ENCODE measurements at regions not wholly inside any gene's neighbourhood (a gene's known extent, or its start where the extent isn't known, plus 50 kb on each side); places are given as distances from the start of the nearest gene placed in this dataset.
"Not testable (repeated sequence)": the region's sequence is repeated elsewhere in the genome, so short reads cannot be mapped to it uniquely, and the experiment has no call there.

DNA sequence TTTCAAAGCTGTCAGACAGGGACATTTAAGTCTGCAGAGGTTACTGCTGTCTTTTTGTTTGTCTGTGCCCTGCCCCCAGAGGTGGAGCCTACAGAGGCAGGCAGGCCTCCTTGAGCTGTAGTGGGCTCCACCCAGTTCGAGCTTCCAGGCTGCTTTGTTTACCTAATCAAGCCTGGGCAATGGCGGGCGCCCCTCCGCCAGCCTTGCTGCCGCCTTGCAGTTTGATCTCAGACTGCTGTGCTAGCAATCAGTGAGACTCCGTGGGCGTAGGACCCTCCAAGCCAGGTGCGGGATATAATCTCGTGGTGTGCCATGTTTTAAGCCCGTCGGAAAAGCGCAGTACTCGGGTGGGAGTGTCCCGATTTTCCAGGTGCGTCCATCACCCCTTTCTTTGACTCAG lies 919.2 kb upstream of the ARRDC3 start:
- H3K4me3 ChIP-seq (ENCODE audit: extremely low read depth, insufficient read depth, low read length, poor library complexity, severe bottlenecking); H3K36me3 ChIP-seq (ENCODE audit: control insufficient read depth, insufficient read depth, low read length); H3K4me1 ChIP-seq (ENCODE audit: control insufficient read depth, insufficient read depth, low read length, poor library complexity, severe bottlenecking); H3K9me3 ChIP-seq (ENCODE audit: control insufficient read depth, low read length); H3K27ac ChIP-seq (ENCODE audit: low read depth, low read length, severe bottlenecking): not testable (repeated sequence)
- 85 to 88% methylated on average over 10 to 13 of the region's 15 CpGs for WGBS, 2 experiments (ENCODE audit: insufficient coverage in 2 of 2)

DNA sequence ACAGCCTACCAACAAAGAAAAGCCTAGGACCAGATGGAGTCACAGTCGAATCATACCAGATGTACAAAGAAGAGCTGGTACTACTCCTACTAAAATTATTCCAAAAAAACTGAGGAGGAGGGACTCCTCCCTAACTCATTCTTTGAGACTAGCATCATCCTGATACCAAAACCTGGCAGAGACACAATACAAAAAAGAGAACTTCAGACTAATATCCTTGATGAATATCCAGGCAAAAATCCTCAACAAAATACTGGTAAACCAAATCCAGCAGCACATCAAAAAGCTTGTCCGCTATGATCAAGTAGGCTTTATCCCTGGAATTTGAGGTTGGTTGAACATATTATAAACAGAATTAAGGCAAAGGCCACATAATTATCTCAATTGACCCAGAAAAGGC lies 900.4 kb upstream of the ARRDC3 start:
- H3K4me3 ChIP-seq (ENCODE audit: extremely low read depth, insufficient read depth, low read length, poor library complexity, severe bottlenecking), result no peak overlapping the region
- H3K36me3 ChIP-seq (ENCODE audit: control insufficient read depth, insufficient read depth, low read length), result no peaks in the 10 kb centered on the region
- no CpG with 5 or more reads among the region's 2 CpGs for WGBS, 2 experiments (ENCODE audit: insufficient coverage in 2 of 2)
- H3K27ac ChIP-seq (ENCODE audit: low read depth, low read length, severe bottlenecking), result no peak overlapping the region
- H3K9me3 ChIP-seq (ENCODE audit: control insufficient read depth, low read length), result peaks cover 8% of the 10 kb centered on the region
- H3K4me1 ChIP-seq (ENCODE audit: control insufficient read depth, insufficient read depth, low read length, poor library complexity, severe bottlenecking), result no peaks in the 10 kb centered on the region

DNA sequence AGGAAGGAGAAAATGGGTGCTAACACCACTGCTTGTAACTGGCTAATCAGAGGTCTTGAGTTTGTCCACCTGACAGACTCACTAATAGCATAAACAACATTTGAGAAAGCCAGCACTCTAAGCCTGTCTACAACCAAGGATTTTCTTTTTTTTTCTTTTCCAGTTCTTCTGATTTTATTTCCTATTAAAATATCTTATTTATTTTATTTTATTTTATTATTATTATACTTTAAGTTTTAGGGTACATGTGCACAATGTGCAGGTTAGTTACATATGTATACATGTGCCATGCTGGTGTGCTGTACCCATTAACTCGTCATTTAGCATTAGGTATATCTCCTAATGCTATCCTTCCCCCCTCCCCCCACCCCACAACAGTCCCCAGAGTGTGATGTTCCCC lies 888.6 kb upstream of the ARRDC3 start:
- WGBS, 2 experiments (ENCODE audit: insufficient coverage in 2 of 2), result no CpG with 5 or more reads among the region's 1 CpG

DNA sequence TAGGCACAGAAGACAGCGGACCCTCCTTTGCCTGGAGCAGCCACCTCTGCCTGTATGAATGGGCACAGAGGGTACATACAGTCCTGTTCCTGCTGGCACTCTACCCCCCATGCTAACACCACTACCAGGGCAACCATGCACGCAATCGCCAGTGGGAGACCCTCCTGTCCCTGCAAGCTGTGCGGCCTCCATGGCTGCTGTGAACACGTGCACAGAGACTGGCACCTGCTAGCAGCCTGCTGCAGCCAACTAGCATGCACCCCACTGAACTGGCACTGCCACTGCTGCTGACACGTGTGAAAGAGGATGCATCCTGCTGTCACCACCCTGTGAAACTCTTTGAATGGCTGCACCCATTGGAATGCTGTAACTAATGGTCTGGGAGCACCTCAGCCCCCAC lies 885.2 kb upstream of the ARRDC3 start:
- H3K4me1 ChIP-seq (ENCODE audit: control insufficient read depth, insufficient read depth, low read length, poor library complexity, severe bottlenecking), result no peaks in the 10 kb centered on the region
- WGBS, 2 experiments (ENCODE audit: insufficient coverage in 2 of 2), result 82 to 89% methylated on average over 4 to 6 of the region's 6 CpGs
- no peak overlapping the region for H3K27ac ChIP-seq (ENCODE audit: low read depth, low read length, severe bottlenecking)
- H3K4me3 ChIP-seq (ENCODE audit: extremely low read depth, insufficient read depth, low read length, poor library complexity, severe bottlenecking), result no peak overlapping the region
- no peaks in the 10 kb centered on the region for H3K9me3 ChIP-seq (ENCODE audit: control insufficient read depth, low read length)
- H3K36me3 ChIP-seq (ENCODE audit: control insufficient read depth, insufficient read depth, low read length), result no peaks in the 10 kb centered on the region

More for the DNA sequence above, 888.6 kb upstream of the ARRDC3 start:
- not testable (repeated sequence) for H3K4me1 ChIP-seq (ENCODE audit: control insufficient read depth, insufficient read depth, low read length, poor library complexity, severe bottlenecking); H3K4me3 ChIP-seq (ENCODE audit: extremely low read depth, insufficient read depth, low read length, poor library complexity, severe bottlenecking); H3K27ac ChIP-seq (ENCODE audit: low read depth, low read length, severe bottlenecking); H3K9me3 ChIP-seq (ENCODE audit: control insufficient read depth, low read length); H3K36me3 ChIP-seq (ENCODE audit: control insufficient read depth, insufficient read depth, low read length)

DNA sequence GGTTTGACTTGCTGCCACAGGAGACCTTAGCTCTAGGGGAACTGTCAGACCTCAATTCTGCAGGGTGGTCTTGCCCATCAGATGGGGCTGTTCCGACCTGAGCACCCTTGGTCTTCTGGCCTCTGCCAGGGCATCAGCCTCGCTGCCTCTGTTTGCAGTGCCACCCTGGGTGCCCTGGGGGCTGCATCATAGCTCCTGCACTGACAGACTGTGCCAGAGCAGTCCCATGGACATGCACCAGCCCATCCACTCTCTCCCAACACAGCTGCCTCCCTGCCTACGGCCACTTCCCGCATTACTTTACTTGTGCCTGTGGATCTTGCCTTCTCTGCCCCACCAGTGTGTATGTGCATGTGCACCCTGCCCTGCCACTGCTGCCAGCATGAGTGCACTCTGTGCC lies 884.7 kb upstream of the ARRDC3 start:
- H3K4me1 ChIP-seq (ENCODE audit: control insufficient read depth, insufficient read depth, low read length, poor library complexity, severe bottlenecking), result no peaks in the 10 kb centered on the region
- H3K9me3 ChIP-seq (ENCODE audit: control insufficient read depth, low read length), result no peaks in the 10 kb centered on the region
- no peaks in the 10 kb centered on the region for H3K36me3 ChIP-seq (ENCODE audit: control insufficient read depth, insufficient read depth, low read length)
- no peak overlapping the region for H3K4me3 ChIP-seq (ENCODE audit: extremely low read depth, insufficient read depth, low read length, poor library complexity, severe bottlenecking)
- H3K27ac ChIP-seq (ENCODE audit: low read depth, low read length, severe bottlenecking), result no peak overlapping the region
- 84 to 92% methylated on average over 4 of the region's 4 CpGs for WGBS, 2 experiments (ENCODE audit: insufficient coverage in 2 of 2)

DNA sequence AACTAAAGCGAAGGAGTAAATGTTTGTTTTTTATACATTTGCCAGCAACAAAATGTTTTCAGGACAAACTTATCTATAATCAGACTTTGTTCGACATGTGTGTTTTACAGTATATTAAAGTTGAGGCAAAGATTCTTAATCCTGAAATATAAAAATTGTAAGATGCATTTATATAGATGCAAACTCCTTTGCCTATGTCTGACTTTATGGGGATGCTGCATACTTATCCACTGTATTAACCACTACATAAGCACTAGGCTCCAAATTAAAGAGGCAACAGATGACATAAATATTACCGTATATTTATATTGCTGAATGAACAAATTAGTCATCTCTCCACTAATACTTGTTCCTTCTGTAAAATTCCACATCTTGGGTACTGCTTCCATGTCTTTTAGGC lies 882.7 kb upstream of the ARRDC3 start:
- H3K4me1 ChIP-seq (ENCODE audit: control insufficient read depth, insufficient read depth, low read length, poor library complexity, severe bottlenecking), result no peaks in the 10 kb centered on the region
- WGBS, 2 experiments (ENCODE audit: insufficient coverage in 2 of 2), result no CpG with 5 or more reads among the region's 3 CpGs
- H3K9me3 ChIP-seq (ENCODE audit: control insufficient read depth, low read length), result no peaks in the 10 kb centered on the region
- H3K4me3 ChIP-seq (ENCODE audit: extremely low read depth, insufficient read depth, low read length, poor library complexity, severe bottlenecking), result no peak overlapping the region
- no peaks in the 10 kb centered on the region for H3K36me3 ChIP-seq (ENCODE audit: control insufficient read depth, insufficient read depth, low read length)
- no peak overlapping the region for H3K27ac ChIP-seq (ENCODE audit: low read depth, low read length, severe bottlenecking)

DNA sequence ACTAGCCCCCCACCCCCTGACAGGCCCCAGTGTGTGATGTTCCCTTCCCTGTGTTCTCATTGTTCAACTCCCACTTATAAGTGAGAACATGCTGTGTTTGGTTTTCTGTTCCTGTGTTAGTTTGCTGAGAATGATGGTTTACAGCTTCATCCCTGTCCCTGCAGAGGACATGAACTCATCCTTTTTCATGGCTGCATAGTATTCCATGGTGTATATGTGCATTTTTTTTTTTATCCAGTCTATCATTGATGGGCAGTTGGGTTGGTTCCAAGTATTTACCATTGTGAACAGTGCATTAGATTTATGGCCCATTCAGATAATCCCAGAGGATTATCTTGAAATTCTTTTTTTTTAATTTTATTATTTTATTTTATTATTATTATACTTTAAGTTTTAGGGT lies 872.5 kb upstream of the ARRDC3 start:
- not testable (repeated sequence) for H3K9me3 ChIP-seq (ENCODE audit: control insufficient read depth, low read length); H3K4me3 ChIP-seq (ENCODE audit: extremely low read depth, insufficient read depth, low read length, poor library complexity, severe bottlenecking); H3K27ac ChIP-seq (ENCODE audit: low read depth, low read length, severe bottlenecking); H3K36me3 ChIP-seq (ENCODE audit: control insufficient read depth, insufficient read depth, low read length); H3K4me1 ChIP-seq (ENCODE audit: control insufficient read depth, insufficient read depth, low read length, poor library complexity, severe bottlenecking)

DNA sequence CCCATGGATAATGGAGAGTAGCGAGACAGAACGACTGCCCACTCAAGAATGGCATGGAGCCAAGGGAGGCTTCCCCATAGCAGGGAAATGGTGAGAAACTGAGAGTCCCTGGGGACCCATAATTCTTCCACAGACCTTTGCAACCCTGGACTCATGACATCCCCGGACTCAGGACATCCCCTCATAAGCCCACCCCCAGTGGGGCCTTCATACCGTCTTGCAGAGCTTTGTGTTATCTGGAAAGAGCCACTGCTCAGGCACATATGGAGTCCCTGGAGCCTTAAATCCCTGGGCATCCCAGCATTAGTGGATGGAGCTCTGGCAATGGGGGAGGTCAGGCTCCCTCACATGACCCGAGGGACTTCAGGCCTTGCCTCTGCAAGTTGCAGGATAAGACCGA lies 865.4 kb upstream of the ARRDC3 start:
- Histone ChIP-seq H3K9me3 (ENCODE audit: control insufficient read depth, low read length) (peaks cover 5% of the 10 kb centered on the region), H3K36me3 (ENCODE audit: control insufficient read depth, insufficient read depth, low read length) (no peaks in the 10 kb centered on the region), H3K27ac (ENCODE audit: low read depth, low read length, severe bottlenecking) (no peak overlapping the region), H3K4me1 (ENCODE audit: control insufficient read depth, insufficient read depth, low read length, poor library complexity, severe bottlenecking) (no peaks in the 10 kb centered on the region), H3K4me3 (ENCODE audit: extremely low read depth, insufficient read depth, low read length, poor library complexity, severe bottlenecking) (no peak overlapping the region)
- 80 to 95% methylated on average over 1 to 3 of the region's 6 CpGs for WGBS, 2 experiments (ENCODE audit: insufficient coverage in 2 of 2)

DNA sequence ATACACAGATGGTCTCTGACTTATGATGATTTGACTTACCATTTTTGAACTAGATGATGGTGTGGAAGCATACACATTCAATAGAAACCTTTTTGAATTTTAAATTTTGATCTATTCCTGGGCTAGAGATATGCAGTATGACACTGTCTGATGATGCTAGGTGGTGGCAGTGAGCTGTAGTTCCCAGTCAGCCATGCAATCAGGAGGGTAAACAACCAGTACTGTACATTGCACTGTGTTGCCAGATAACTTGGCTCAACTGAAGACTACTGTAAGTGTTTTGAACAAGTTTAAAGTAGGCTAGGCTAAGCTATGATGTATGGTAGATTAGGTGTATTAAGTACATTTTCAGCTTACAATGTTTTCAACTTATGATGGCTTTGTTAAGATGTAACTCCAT lies 859.1 kb upstream of the ARRDC3 start:
- no peaks in the 10 kb centered on the region for H3K4me1 ChIP-seq (ENCODE audit: control insufficient read depth, insufficient read depth, low read length, poor library complexity, severe bottlenecking)
- no peak overlapping the region for H3K4me3 ChIP-seq (ENCODE audit: extremely low read depth, insufficient read depth, low read length, poor library complexity, severe bottlenecking)
- no peaks in the 10 kb centered on the region for H3K36me3 ChIP-seq (ENCODE audit: control insufficient read depth, insufficient read depth, low read length)
- H3K27ac ChIP-seq (ENCODE audit: low read depth, low read length, severe bottlenecking), result no peak overlapping the region
- no peaks in the 10 kb centered on the region for H3K9me3 ChIP-seq (ENCODE audit: control insufficient read depth, low read length)

DNA sequence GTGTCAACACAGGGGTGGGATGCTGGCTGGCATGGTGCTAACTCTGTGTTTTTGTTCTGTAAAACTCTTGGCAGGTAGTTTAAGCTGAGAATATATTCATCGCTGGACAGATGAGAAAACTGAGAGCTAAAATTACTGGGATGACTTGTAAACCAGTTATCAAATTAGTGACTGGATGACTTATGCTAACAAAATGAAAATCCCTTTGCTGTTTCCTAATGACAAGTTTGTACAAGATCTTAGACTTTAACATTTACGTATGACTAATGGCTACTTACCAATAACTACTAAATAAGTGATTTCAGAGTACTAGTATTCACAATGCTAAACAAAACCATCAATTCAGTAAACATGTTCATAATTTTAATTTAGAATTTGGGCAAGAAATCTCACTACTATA lies 854.8 kb upstream of the ARRDC3 start:
- no peaks in the 10 kb centered on the region for H3K4me1 ChIP-seq (ENCODE audit: control insufficient read depth, insufficient read depth, low read length, poor library complexity, severe bottlenecking)
- no peak overlapping the region for H3K4me3 ChIP-seq (ENCODE audit: extremely low read depth, insufficient read depth, low read length, poor library complexity, severe bottlenecking)
- no peak overlapping the region for H3K27ac ChIP-seq (ENCODE audit: low read depth, low read length, severe bottlenecking)
- 91 to 100% methylated on average over 1 of the region's 2 CpGs for WGBS, 2 experiments (ENCODE audit: insufficient coverage in 2 of 2)
- H3K36me3 ChIP-seq (ENCODE audit: control insufficient read depth, insufficient read depth, low read length), result no peaks in the 10 kb centered on the region
- H3K9me3 ChIP-seq (ENCODE audit: control insufficient read depth, low read length), result no peaks in the 10 kb centered on the region

DNA sequence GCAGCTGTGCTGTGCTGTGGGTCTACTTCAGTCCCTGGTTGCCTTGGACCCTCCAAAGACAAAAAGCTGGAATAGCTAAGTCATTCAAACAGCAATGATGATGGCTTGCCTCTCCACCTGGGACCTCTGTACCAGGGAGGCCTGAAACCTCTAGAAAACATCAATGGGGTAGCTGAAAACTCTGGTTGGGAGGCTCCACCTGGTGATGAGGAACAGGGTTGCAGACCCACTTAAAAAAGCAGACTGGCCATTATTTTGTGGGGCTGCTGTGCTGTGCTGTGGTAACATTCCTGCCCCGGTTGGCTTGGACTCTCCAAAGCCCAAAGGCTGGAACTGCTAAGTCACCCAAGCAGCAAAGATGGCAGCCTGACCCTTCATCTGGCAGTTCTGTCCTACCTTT lies 839.3 kb upstream of the ARRDC3 start:
- WGBS, 2 experiments (ENCODE audit: insufficient coverage in 2 of 2), result 60 to 90% methylated on average over 1 of the region's 1 CpG
- Histone ChIP-seq H3K4me3 (ENCODE audit: extremely low read depth, insufficient read depth, low read length, poor library complexity, severe bottlenecking) (no peak overlapping the region), H3K36me3 (ENCODE audit: control insufficient read depth, insufficient read depth, low read length) (no peaks in the 10 kb centered on the region), H3K27ac (ENCODE audit: low read depth, low read length, severe bottlenecking) (no peak overlapping the region), H3K4me1 (ENCODE audit: control insufficient read depth, insufficient read depth, low read length, poor library complexity, severe bottlenecking) (no peaks in the 10 kb centered on the region), H3K9me3 (ENCODE audit: control insufficient read depth, low read length) (peaks cover 15% of the 10 kb centered on the region)

DNA sequence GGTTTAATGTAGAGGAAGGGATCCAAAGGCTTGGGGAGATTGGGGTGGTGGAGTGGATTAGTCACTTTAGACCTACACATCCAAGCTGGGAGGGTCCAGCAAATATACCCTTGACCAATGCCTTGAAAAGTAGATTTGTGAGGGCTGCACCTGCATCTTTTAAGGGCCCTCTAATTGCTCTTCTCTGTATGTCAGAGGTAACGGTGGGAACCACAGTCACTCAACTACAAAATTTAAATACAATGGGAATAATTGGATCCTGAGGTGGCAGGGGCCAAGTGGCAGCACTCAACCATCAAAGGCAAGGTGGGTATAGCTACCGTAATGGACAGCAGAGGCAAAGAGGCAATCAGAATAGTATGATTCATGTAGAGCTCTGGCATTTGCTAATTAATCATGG lies 833.7 kb upstream of the ARRDC3 start:
- H3K27ac ChIP-seq (ENCODE audit: low read depth, low read length, severe bottlenecking); H3K9me3 ChIP-seq (ENCODE audit: control insufficient read depth, low read length); H3K4me3 ChIP-seq (ENCODE audit: extremely low read depth, insufficient read depth, low read length, poor library complexity, severe bottlenecking); H3K4me1 ChIP-seq (ENCODE audit: control insufficient read depth, insufficient read depth, low read length, poor library complexity, severe bottlenecking); H3K36me3 ChIP-seq (ENCODE audit: control insufficient read depth, insufficient read depth, low read length): not testable (repeated sequence)
- WGBS, 2 experiments (ENCODE audit: insufficient coverage in 2 of 2), result 40% methylated on average over 1 of the region's 2 CpGs; no CpG with 5 or more reads in 1 of the 2 experiments
